CD4-positive, alpha-beta T cell treated with Interleukin-4 for 1 hour (primary cell): ENCODE measurements at regions not wholly inside any gene's neighbourhood (a gene's known extent, or its start where the extent isn't known, plus 50 kb on each side); places are given as distances from the start of the nearest gene placed in this dataset.

Source experiments
- DNase-seq, 2 donors: peaks; one replicate each; pipeline ENCODE4 v3.0.0-alpha.2; 2020 to 2022

DNA sequence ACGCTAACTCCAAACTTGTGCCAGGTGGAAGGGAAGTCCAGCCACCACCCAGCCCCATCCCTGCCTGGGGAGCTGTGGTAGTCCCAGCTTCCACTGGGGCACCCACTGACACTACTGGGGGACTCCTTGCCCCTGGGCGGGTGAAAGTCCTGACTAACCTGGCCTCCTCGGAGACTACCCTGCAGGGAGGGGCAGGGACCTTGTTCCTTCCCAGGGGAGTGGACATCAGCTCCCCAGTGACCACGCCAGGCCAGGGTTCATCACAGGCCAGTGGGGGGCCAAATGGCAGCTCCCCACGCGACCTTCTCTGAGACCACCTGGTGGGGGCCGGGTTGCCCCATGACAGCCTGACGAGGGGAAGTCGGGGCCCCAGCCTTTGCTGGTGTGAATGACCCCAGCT is 420.0 kb upstream of the SALL3 start:
- DNase-seq, result no peak

DNA sequence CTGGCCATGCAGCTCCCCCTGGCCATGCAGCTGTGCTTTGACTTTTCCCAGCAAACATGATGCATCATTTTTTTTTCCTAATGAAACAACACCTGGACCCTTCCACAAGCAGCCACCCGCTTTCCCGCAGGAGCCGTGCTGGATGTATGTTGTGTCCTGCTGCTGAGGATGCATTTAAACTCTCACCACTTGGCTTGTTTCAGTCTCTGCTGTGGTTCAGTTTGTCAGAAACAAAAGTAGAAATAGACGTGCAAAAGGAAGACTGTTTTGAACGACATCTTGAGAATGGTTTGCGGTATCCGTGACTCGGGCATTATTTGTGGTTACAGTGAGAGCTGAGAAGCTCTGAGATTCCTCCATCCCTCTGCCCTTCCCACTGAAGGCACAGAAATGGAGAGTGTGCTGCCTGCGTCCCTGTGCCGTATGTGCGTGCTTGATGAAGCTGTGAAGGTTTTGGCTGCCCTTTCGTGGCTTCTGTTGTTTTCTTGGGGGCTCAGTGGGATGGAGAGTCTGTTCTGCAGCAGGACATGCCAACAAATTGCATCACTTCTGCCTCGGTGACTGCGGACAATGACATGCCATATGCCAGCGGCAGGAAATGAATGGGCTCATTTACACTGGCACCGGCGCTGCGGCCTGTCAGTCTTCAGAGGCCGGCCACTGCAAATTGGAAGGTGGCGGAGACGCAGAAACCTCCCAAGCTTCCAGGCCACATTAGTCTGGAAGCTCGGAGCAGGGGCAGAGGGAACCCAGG is 417.7 kb upstream of the SALL3 start:
- DNase-seq, result no peak

DNA sequence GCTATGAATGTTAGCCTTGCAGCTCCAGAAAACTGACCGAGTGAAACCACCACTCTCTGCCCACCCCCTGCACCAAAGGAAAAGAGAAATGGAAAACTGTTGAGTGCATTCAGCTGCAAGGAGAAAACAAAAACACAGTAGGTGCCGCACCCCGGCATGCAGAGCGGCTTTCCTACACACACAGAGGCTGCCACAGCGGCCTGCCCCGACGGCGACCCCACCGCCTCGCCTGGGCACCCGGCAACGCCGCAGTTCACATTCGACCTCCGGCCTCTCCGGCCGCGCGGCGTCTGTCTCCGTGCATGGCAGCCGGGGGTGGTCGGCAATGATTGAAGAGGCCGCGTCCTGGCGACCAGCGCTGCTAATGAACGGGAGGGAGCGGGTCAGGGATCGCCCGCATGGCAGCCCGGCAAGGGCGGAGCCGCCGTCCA is 417.1 kb upstream of the SALL3 start:
- DNase-seq, result no peak

DNA sequence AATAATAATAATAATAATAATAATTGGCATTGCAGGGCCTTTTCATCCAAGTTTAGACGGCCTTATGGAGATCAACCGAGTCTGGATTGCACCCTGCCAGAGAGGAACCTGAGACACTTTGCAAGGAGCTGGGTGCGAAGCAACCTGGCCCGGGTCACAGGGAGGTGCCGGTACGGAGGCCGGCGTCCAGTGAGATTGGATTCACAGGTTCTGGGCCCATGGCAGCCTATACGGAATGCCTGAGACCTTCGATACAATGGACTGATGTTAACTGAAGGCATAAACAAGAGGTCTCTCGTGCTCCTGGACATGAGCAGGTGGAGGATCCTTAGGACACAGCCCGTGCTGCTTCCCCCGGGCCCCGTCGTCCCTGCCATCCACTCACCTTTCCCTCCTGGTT is 416.5 kb upstream of the SALL3 start:
- DNase-seq, result no peak

DNA sequence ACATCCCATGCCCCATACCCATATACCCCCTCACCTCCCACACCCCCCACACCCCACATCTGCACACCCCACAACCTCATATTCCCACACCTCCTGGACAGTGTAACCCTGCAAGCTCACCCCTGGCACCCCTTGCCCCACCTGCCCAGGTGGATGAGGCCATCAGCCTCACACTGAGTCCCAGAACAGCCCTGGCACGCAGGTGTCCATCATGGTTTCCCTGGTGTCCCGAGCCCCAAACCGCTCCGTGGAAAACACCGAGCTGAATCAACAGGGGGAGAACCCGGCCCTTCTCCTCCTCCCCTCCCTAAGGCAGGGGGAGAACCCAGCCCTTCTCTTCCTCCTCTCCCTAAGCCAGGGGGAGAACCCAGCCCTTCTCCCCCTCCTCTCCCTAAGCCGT is 415.6 kb upstream of the SALL3 start:
- DNase-seq, result no peak

DNA sequence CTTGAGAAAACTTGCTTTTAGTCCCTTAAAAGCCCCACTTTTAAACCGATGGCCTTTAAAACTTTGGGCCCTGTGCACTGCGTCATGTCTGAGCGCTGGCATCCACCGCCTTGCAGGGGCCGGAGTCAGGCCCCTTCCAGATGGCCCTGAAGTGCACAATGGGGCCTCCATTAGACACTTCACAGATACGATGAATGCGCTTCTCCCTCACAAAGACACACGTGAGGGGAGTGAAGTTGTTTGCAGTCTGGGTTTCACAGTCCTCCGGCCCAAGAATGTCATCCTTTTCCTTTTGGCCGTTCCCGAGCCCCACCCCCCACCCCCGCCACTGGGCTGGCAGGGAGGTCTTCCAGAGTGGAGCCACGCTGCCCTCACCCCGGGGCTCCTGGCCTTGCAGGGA is 415.1 kb upstream of the SALL3 start:
- DNase-seq, result no peak

DNA sequence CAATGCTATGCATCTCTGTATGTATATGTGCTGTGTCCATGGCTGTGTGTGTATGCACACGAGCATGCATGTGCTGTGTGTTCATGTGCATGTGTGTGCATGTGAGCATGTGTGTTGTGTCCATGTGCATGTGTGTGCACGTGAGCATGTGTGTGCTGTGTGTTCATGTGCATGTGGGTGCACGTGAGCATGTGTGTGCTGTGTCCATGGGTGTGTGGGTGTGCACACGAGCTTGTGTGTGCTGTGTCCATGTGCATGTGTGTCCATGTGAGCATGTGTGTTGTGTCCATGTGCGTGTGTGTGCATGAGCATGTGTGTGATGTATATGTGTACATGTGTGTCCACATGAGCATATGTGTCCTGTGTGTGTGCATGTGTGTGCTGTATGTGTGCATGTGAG is 414.4 kb upstream of the SALL3 start:
- no peak for DNase-seq

DNA sequence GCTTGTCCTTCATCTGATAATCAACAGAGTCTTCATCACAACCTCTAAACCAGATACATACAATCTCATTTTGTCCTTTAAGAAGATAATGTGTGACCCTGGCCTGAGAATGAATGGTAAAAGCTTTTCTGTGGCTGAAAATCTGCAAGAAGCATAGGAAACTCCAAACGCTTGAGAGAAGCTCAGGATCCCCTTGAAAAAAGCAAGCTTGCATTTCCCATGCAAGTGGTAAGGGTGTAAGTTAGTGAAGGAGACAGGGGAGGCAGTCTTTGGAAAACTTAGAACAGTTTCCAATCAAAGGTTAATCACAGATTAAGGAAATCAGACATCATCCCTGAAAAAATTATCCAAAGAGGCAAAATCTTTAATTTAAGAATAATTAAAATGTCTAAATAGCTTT is 413.6 kb upstream of the SALL3 start:
- no peak for DNase-seq

DNA sequence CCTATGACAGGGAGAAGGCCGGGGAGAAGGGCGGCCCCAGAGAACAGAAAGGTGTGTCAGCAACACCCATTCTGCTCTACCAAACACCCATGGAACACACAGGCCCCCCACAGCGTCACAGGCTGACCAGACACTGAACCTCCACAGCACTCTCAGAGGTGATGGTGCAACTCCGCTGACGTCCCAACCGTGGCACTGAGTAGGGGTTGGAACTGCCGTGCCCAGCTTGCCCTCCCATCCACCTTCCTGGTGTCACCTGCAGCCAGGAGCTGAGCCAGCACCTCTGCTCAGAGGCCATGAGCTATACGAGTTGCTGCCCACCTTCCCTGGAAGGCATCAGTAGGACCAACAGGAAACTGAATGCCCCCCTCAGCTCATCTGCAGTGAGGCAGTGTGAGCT is 412.9 kb upstream of the SALL3 start:
- no peak for DNase-seq

DNA sequence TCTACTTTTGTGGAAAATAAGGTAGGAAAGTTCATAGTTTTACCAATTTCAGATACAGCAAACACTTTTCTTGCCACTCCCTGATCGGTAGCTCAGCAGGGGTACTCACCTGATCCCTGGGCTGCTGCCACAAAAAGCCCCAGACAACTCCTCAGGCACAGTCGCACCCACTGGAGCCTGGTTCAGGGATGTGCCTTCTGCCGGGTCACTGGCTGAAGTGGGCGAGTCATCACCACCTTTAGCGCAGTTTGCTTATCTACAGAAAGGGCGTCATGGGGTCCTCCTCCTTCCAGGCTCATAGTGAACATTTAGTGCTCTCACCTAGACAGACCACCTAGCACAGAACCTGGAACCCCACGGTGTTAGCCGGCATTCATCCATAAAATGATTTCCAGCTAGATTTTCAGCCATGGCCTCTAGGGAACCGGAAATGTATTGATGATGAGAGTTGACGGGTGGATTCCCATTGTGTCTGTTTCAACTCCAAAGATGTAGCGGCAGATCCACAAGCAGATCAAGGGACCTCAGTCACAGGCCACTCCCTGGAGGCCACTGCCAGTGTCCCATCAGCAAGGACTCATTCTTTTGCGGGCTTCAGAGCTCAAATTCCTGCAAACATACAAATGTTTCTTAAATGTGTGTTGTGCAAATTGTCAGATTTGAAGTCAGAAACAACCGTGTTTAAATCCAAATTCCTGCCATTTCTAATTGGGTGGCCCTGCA is 408.4 kb upstream of the SALL3 start:
- no peak for DNase-seq

DNA sequence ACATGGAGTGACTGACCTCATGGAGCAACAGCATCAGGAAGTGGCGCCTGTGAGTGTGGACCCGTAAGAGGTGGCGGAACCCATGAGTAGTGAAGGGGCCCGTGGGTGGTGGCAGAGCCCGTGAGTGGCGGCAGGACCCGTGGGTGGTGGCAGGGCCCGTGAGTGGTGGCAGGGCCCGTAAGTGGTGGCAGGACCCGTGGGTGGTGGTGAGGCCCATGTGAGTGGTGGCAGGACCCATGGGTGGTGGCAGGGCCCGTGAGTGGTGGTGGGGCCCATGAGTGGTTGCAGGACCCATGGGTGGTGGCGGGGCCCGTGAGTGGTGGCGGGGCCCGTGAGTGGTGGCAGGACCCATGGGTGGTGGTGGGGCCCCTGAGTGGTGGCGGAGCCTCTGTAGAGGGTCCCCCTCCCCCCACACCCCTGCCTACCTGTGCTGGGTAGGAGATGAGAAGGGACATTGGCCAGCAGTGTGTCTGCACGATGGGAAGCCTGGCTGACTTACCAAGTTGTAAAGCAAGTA is 407.7 kb upstream of the SALL3 start:
- DNase-seq, result no peak

DNA sequence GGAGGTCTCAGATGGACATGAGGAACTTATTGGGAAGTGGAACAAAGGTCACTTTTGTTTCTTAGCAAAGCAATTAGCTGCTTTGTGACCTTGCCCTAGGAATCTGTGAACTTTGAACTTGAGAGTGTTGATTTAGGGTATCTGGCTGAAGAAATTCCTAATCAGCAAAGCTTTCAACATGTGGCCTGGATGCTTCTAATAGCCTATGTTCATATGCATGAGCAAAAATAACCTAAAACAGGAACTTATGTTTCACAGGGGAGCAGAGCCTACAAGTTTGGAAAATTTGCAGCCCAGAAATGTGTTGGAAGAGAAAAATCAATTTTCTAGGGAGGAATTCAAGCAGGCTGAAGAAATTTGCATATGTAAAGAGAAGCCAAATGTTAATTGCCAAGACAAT is 405.8 kb upstream of the SALL3 start:
- no peak for DNase-seq

DNA sequence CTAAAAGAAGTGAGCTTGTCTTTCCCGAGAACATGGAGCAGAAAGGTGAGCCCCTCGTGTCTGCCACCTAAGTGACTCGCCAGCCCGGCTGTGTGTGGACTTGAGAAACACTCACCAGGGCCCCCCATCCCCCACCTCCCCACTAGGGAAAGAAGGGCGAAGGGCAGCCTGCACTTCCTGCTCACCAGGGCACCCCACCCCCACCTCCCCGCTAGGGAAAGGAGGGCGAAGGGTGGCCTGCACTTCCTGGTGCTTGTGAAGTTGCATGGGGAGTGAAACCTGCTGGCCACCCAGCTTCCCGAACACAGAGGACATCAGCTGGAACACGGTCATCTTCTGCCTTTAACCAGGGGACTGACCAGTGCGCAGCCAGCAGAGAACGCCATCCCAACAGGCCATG is 402.7 kb upstream of the SALL3 start:
- DNase-seq, result no peak

DNA sequence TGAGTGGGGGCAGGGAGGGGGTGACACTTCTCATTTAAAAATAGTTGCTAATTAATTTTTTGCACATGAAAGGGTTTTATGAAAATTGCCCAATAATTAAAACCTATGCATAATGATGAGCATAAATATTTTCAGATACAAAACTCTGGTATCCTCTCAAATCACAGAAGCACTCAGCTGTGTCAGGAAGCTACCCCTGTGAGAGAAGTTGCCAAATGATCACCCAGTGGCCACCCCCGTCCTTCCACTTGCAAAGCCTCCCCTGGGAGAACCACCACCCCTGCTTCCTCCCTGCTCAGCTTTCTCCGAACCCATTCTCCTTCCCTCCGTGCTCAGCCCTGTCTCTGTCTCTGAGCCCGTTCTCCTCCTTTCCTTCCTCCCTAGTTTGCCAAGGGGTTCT is 400.2 kb upstream of the SALL3 start:
- DNase-seq, result no peak

DNA sequence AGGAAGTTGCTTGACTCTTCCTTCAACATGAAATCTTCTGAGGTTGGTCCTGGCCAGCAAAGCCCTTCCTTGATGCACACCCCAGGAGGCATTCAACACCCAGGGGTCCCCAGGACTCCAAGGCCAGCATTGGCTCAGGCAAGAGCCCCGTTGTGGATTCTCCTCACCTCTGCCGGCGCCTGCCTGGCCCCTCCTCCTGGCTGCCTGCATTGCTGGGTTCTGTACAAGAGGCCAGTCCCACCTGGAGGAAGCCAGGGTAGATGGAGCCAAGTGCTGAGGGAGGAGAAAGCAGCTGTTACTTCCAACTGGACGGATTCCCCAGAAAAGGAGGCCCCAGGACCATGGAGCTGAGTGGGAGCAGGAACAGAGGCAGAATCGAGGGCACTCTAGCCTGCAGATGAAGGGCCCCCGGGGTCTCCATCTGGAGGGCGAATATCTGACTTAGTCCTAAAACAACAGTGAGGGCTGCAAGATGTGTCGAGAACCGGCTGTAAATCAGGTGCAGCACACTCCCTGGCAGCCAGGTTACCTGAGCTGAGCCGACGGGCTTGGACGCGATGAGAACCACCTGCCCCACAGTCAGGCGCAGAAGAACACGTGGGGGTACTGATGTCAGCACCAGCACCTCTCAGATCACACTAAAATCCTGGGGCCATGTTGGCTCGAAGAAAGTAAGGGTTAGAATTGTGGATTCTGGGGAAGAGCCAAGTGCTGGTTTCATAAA is 399.6 kb upstream of the SALL3 start:
- no peak for DNase-seq

DNA sequence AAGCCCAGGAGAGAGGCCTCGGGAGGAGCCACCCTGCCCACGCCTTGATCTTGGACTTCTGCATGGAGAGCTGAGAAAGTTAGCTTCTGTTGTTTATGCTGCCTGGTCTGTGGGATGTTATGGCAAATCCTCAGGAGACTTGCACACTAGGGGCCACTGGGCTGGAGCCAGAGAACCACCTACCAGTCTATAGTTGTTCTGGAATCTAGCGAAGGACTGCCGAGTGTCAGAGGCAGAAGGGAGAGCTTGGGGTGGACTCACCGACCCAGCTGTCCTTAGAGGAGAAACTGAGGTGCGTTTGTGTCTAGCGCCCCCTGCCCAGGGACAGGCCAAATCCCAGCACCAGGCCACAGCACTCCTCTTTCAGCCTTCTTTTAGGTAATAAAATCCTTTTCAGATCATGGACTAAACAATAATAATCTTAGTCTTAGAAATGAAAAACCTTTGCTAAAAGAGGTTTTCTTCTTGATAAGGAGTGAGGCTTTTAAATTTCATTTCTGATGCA is 398.7 kb upstream of the SALL3 start:
- DNase-seq, result no peak

DNA sequence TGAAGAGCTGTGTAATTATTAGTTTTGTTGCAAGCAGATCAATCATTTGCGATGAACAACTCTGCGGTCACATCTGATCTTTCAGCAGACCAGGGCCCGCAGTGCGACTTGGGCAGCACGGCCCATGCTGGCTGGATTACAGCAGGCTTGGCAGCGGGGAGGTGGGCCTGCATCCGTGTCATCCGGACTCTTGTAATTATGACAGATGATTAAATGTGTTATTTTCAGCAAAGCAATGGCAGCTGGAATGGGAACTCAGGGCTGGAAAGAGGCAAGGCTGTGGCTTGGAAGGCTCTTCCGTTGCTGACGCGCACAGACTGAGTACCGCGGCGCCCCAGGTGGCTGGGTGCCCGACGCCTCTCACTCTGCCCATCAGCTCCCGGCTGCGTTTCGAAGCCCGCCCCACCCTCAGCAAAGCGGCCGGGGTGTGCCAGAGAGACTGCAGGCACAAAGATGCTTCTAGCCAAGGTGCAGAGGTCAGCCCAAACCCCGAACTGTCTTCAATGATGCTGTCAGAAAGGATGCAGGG is 397.4 kb upstream of the SALL3 start:
- DNase-seq, result no peak

DNA sequence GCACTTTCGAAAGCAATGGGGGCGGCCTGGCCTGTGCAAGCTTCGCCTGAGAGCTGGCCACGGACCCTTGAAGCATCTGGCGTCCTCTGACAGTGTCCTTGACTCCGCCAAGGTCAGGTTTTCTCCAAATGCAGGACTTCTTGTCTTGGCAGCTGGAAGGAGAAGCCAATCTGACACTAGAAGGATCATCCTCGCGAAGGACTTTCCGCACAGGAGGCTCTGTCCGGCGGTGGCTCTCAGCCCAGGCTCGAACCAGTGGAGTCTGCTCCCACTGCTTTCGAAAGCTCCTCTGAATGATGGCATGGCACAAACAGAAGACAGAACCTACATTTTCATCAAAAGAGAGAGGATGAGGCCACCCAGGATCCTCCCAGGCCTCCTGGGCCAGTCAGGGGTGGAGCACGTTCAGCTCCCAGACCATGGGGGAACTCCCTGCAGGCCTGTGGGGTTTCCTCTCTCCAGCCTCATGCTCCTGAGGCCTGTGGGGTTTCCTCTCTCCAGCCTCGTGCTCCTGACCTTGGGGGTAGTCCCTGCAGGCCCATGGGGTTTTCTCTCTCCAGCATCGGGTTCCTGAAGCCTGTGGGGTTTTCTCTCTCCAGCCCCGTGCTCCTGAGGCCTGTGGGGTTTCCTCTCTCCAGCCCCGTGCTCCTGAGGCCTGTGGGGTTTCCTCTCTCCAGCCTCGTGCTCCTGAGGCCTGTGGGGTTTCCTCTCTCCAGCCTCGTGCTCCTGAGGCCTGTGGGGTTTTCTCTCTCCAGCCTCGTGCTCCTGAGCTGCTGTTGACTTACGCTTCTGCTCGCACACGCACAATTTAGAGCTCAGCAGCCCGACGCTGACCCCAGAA is 396.5 kb upstream of the SALL3 start:
- no peak for DNase-seq

DNA sequence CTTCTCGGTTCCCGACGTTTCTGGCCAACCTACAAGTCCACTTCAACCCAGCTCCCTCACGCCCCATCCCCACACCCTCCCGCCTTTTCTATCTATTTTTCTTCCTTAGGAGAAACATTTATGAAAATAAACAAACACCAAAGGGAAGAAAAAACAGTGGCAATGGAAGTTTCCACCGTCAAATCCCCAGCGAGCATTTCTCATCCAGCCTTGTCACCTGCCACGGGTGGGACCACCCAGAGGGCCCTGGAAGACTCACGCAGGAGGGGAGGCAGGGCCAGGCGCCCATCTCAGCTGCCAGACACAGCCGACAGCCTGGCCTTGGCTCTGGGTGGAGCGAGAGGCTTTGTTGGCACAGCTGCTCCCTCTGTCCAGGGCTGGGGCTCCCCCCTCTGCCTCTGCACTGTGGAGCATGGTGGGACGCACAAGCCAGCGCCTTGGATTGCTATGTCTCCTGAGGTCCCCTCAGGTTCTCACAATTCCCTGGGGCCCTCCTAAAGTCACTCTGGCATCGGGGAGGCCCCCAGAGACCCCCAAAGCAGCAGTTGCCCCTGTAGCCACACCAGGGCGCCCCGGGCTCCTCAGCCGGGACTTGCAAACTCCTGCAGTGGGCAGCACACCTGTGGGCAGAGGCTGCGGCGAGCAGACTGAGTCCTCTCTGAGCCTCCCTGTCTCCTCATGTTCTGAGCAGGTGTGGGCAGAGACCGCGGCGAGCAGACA is 395.7 kb upstream of the SALL3 start:
- DNase-seq, result no peak

DNA sequence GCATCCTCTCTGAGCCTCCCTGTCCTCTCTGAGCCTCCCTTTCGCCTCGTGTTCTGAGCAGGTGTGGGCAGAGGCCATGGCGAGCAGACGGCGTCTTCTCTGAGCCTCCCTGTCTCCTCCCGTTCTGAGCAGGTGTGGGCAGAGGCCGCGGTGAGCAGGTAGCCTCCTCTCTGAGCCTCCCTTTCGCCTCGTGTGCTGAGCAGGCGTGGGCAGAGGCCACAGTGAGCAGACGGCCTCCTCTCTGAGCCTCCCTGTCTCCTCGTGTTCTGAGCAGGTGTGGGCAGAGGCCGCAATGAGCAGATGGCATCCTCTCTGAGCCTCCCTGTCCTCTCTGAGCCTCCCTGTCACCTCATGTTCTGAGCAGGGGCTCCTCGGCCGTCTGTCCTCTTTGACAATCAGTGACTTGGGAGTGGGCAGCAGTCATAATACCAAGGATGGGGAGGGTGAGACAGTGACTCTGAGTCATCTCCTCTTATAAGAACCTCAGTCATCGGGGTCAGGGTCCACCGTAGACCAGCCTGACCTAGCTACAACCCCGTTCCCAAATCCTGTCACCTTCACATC is 395.1 kb upstream of the SALL3 start:
- no peak for DNase-seq

DNA sequence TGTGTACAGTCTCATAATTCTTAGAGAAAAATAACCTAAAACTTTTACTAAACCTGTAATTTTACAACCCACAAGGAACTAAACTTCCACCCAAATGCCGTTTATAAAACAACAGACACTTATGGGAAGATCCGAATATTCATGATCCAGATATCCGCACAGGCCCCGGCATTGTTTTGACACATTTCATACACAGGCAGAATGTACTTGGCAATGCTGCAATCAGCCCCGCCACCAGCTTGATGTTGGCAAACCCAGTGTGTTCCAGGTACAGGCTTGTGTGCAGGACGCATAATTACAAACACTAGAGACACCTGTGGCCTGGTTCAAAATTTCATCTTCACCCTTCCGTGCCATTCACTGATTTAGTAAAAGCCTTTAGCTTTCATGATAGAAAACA is 393.0 kb upstream of the SALL3 start:
- no peak for DNase-seq
